NCI-H2227 (cell line): ENCODE measurements at regions not wholly inside any gene's neighbourhood (a gene's known extent, or its start where the extent isn't known, plus 50 kb on each side); places are given as distances from the start of the nearest gene placed in this dataset.
A peak's percentile ranks its signal among the peaks of the same experiment; 100 is the strongest.

Experiments used
- DNase-seq: peaks from one replicate; lab custom pipeline; 2025; ENCODE audit not compliant: unreplicated experiment; lab: John Stamatoyannopoulos, UW

DNA sequence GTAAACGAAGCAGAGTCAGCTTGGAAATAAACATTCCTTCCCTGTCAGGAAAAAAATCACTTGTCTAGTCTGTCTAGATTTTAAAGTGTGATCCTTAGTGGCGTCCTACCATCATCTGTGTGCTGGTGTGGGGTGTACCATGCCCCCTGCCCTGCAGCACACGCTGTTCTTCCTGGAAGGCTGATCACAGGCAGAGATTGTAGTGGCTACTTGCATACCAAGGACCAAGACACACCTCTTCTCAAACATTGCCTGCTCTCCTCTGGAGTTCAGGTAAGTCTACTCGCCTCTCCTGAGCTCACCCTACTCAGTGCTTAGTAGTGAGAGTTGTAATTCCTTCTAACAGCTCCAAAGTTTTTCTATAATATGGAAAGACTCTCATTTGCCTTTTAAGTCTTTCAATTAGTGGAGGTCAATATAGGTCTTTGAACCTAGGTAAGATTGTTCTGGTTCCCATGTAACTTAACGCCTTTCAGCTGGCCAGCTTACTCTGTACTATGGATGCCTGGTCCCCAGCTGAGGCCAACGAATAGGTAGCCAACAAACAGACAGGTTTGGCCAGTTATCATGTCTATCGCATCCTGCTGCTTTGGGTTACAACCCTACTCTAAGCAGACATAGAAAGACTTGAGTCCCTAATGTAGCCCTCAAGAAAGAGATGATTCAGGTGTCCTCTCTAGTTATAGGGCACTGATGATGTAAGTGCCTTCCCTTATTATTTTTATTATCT is 55.4 kb downstream of the XCL1 start:
- no peak for DNase-seq

DNA sequence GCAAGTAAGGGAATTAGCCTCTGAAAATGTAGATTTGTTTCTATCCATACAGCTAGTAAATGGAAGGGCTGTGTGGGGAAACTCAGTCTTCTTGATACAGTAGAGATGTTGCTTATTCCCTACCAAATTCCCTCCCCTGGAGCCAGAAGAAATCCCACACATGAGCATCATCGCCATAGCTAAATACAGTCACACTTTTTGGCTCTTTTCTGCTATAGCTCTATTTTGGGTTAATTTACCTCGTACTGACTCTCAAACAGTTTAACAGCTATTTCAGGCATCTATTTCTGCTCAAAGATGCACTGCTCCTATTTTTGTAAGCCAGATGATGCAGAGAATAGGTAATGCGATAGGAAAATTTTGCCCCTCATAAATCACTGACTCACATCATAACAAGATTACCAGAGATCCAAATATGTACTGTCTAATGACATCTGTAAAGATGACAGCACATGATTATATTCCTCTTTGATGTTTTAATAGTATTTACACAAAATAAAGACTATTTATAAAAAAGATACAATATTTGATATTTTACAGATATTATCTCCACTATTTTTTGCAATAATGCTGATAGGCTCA is 58.6 kb downstream of the XCL1 start:
- no peak for DNase-seq

DNA sequence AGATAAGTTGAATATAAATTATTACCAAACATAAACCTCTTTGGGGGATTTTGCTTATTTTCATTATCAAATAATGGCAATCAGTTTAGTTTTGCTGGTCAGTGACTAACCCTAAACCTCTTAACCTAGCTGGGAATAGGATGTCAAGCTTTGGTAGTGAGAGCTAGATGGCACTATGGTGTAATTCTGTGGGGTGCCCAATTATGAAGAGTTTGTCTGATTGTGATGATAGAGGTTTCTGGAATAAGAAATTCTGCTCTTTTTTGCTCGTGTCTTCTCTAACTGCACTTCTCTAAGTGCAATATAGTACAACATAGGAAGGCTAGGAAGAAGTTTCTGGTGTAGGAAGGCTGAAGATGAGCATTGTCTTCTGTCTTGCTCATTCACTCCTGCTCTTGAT is 59.8 kb downstream of the XCL1 start:
- no peak for DNase-seq

DNA sequence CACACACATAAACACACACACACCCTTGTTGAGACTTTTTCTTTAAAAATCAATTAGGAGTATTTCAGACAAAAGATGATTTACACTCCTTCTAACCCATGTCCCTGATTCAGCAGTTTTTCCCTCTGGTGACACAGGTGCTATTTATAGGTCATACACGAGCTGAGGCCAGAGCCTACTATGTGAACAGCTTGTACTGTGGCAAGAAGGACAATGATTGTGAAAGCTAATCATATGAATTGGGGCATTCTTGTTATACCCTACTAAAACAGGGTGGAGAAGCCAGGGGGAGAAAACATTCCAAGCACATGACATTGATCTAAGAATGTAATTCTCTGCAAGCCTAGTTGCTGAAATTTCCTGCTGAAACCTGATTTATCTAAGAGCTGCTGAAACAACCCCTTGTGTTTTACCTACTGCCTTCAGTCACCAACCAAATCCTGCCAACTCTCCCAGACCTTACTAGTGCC is 60.3 kb downstream of the XCL1 start:
- no peak for DNase-seq

DNA sequence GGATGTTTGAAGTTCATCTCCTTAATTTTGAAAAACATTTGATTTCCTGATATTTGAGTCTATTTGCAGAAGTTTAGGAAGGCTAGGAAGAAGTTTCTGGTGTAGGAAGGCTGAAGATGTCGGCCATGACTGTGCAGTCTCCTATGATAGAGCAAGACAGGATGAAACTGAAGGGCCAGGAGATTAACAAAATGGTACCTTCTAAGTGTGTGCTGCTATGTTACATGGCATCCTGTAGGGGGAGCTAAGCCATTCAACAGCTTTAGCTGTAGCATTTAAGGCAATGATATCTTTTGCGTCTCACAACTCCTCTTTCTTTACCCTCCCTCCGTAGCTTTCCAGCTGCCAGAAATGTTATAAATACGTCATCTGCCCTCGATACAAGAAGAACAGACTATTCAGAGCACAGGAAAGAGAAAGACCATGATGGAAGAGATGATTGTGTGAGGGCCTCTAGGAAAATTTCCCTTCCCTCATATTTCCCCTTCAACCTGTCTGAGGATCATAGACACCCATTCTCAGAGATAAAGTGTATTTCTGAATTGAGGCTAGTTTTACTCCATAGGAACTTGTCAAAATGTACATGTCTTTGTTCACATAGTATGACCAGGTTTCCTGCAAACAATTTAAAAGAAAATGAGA is 61.1 kb downstream of the XCL1 start:
- peak; percentile 41 for DNase-seq

DNA sequence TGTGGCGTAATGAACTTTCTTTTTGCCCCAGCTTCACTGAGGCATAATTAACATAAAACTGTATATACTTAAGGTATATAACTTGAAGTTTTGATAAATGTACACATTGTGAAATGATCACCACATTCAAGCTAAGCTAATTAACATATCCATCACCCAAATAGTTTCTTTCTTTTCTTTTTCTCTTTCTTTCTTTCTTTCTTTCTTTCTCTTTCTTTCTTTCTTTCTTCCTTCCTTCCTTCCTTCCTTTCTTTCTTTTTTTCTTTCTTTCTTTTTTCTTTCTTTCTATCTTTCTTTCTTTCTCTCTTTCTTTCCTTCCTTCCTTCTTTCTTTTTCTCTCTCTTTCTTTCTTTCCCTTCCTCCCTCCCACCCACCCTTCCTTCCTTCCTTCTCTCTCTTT is 62.5 kb downstream of the XCL1 start:
- no peak for DNase-seq

DNA sequence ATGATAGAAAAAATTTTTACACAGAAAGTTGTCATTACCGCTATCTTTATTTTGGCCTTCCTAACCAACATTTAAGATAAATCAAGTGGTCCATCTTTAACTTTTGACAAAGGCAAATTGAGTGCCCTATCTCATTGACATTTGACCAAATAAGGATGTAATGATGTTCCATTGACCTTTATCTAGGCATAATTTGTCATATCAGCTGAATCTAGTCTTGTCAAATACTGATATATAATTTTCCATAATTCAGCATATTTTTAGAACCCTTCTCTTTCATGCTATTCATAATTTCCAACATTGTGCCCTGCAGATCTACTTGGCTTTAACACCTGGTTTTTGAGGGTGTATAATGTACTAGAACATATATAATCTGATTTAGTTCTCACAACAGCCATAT is 63.8 kb downstream of the XCL1 start:
- DNase-seq = no peak

DNA sequence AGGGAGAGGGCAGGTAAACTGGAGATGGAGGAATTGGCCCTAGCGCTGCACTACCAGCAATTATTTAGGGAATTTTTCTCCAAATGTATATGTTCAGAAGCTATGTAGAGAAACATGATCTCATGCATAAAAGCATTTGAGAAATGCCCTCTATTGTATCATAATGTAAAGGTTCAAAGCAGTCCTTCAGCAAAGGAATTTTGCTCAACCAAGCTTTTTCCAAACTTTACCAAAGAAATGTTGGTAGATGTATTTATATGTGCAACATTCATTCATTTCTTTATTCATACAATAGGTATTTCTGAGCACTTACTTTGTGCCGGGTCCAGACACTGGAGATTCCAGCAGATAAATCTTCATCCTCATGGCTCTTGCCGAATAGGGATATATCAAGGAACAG is 64.4 kb downstream of the XCL1 start:
- no peak for DNase-seq

DNA sequence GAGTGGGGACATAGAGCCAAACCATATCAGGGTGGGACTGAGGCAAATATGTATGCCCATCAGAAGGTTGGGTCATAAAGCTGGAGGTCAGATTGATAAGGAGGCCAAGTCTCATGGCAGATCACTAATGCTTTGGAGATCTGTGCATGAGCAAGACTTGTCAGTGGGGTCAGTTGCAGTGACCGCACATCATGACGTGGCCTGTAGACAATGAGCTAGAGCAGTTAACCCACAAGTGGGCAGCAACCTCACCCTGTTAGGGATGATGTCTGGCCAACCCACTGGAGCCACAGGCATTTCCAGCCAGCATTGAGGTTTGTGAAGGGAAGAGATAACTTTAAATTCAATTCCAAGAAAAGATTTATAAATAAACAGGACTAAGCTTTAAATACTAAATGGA is 66.7 kb downstream of the XCL1 start:
- no peak for DNase-seq
